ENCODE measurements at regions not wholly inside any gene's neighbourhood (a gene's known extent, or its start where the extent isn't known, plus 50 kb on each side); places are given as distances from the start of the nearest gene placed in this dataset.
A peak's percentile ranks its signal among the peaks of the same experiment; 100 is the strongest.

- TF ChIP-seq CTCF (IDR thresholded peaks at IDR 0.05; ENCODE audit: extremely low read depth, missing control alignments), result no peak
- no peak for DNase-seq (ENCODE audit: low spot score)
These were observed 842.9 kb upstream of the TSPY4 start for GRCh38 chrY:8494396-8494795.

- no peak for TF ChIP-seq CTCF (IDR thresholded peaks at IDR 0.05; ENCODE audit: extremely low read depth, missing control alignments)
- DNase-seq (ENCODE audit: low spot score), result no peak
These were observed 842.0 kb upstream of the TSPY4 start for GRCh38 chrY:8495243-8495642.

- no peak for TF ChIP-seq CTCF (IDR thresholded peaks at IDR 0.05; ENCODE audit: extremely low read depth, missing control alignments)
- DNase-seq (ENCODE audit: low spot score), result no peak
These were observed 836.4 kb upstream of the TSPY4 start for GRCh38 chrY:8500888-8501287.

GRCh38 chrY:8533468-8533867, 803.8 kb upstream of the TSPY4 start:
- TF ChIP-seq CTCF (IDR thresholded peaks at IDR 0.05; ENCODE audit: extremely low read depth, missing control alignments), result no peak
- DNase-seq (ENCODE audit: low spot score), result no peak

GRCh38 chrY:8535704-8536103, 801.6 kb upstream of the TSPY4 start:
- no peak for TF ChIP-seq CTCF (IDR thresholded peaks at IDR 0.05; ENCODE audit: extremely low read depth, missing control alignments)
- DNase-seq (ENCODE audit: low spot score), result peak; percentile 45

- no peak for DNase-seq (ENCODE audit: low spot score)
- TF ChIP-seq CTCF (IDR thresholded peaks at IDR 0.05; ENCODE audit: extremely low read depth, missing control alignments), result no peak
These were observed 801.0 kb upstream of the TSPY4 start for GRCh38 chrY:8536277-8536676.

GRCh38 chrY:8541306-8541705, 796.0 kb upstream of the TSPY4 start:
- TF ChIP-seq CTCF (IDR thresholded peaks at IDR 0.05; ENCODE audit: extremely low read depth, missing control alignments), result no peak
- DNase-seq (ENCODE audit: low spot score), result no peak
